Neuronal stem cell (in vitro differentiated cells): ENCODE measurements at regions not wholly inside any gene's neighbourhood (a gene's known extent, or its start where the extent isn't known, plus 50 kb on each side); places are given as distances from the start of the nearest gene placed in this dataset.

ENCODE experiments used
- DNase-seq: peaks from one replicate; pipeline ENCODE4 v3.0.0-alpha.2; 2013; ENCODE audit warnings: low spot score
- H2AFZ ChIP-seq: one replicate; pipeline ENCODE4 v1.6.1; 2013; ENCODE audit warnings: mild to moderate bottlenecking, low read length, inconsistent platforms
- H2AK5ac ChIP-seq: 2 replicates; pipeline ENCODE4 v1.6.1; 2013; ENCODE audit warnings: low read depth, mild to moderate bottlenecking, inconsistent platforms, low read length, moderate library complexity, mixed read lengths
- H2BK120ac ChIP-seq: 2 replicates; pipeline ENCODE4 v1.6.1; 2013; ENCODE audit warnings: low read depth, mild to moderate bottlenecking, inconsistent platforms, low read length, moderate library complexity, mixed read lengths
- H2BK12ac ChIP-seq: one replicate; pipeline ENCODE4 v1.6.1; 2013; ENCODE audit warnings: low read length, inconsistent platforms
- H2BK15ac ChIP-seq: 2 replicates; pipeline ENCODE4 v1.6.1; 2013; ENCODE audit warnings: mild to moderate bottlenecking, low read length, inconsistent platforms, mixed read lengths
- H2BK5ac ChIP-seq: one replicate; pipeline ENCODE4 v1.6.1; 2013; ENCODE audit warnings: inconsistent platforms, mild to moderate bottlenecking, low read length, moderate library complexity
- H3K14ac ChIP-seq: one replicate; pipeline ENCODE4 v1.6.1; 2013; ENCODE audit warnings: low read length, inconsistent platforms
- H3K18ac ChIP-seq: 2 replicates; pipeline ENCODE4 v1.6.1; 2013; ENCODE audit warnings: low read length, inconsistent platforms
- H3K23ac ChIP-seq: 2 replicates; pipeline ENCODE4 v1.6.1; 2013; ENCODE audit warnings: low read depth, mild to moderate bottlenecking, mixed read lengths, low read length, inconsistent platforms; ENCODE audit not compliant: poor library complexity
- H3K27ac ChIP-seq: replicated peaks from 3 replicates; pipeline ENCODE4 v1.5.1; 2013; ENCODE audit warnings: low read length, inconsistent platforms
- H3K27me3 ChIP-seq, 3 experiments: 2 replicates each; pipeline ENCODE4 v1.6.1; 2013; ENCODE audit warnings: low read length in 3 of 3, mild to moderate bottlenecking in 2 of 3, inconsistent platforms in 1 of 3, low read depth in 1 of 3, mixed read lengths in 1 of 3, moderate library complexity in 1 of 3; ENCODE audit not compliant: control insufficient read depth in 3 of 3, insufficient read depth in 3 of 3
- H3K36me3 ChIP-seq, 2 donors: replicated peaks in 1 of 2; 2 replicates each; pipeline ENCODE4 v1.6.1; 2013; ENCODE audit warnings: low read length in 2 of 2; ENCODE audit not compliant: control insufficient read depth in 2 of 2, insufficient read depth in 2 of 2
- H3K4ac ChIP-seq: 2 replicates; pipeline ENCODE4 v1.6.1; 2013; ENCODE audit warnings: inconsistent platforms, mild to moderate bottlenecking, low read length, moderate library complexity
- H3K4me1 ChIP-seq, 2 donors: 1 replicate in 1 of 2; 2 replicates in 1 of 2; pipeline ENCODE4 v1.6.1; 2013; ENCODE audit warnings: low read length in 2 of 2, low read depth in 1 of 2; ENCODE audit not compliant: control insufficient read depth in 2 of 2, insufficient read depth in 1 of 2
- H3K4me2 ChIP-seq: one replicate; pipeline ENCODE4 v1.6.1; 2013; ENCODE audit warnings: mild to moderate bottlenecking, low read length, inconsistent platforms; ENCODE audit not compliant: insufficient read depth, poor library complexity, severe bottlenecking
- H3K4me3 ChIP-seq, 2 donors: 2 replicates each; pipeline ENCODE4 v1.5.1; 2013; ENCODE audit warnings: low read length in 2 of 2, mild to moderate bottlenecking in 2 of 2, inconsistent platforms in 1 of 2, moderate library complexity in 1 of 2
- H3K79me1 ChIP-seq: one replicate; pipeline ENCODE4 v1.6.1; 2013; ENCODE audit warnings: low read depth, mild to moderate bottlenecking, inconsistent platforms, low read length, moderate library complexity
- H3K9ac ChIP-seq: one replicate; pipeline ENCODE4 v1.6.1; 2013; ENCODE audit warnings: mild to moderate bottlenecking, low read depth, low read length, inconsistent platforms; ENCODE audit not compliant: poor library complexity
- H3K9me3 ChIP-seq, 2 donors: replicated peaks in 1 of 2; 2 replicates each; pipeline versions ENCODE3 to v1.6.1; 2013; ENCODE audit warnings: low read length in 2 of 2, mild to moderate bottlenecking in 2 of 2, inconsistent platforms in 1 of 2, low read depth in 1 of 2, mixed read lengths in 1 of 2, moderate library complexity in 1 of 2; ENCODE audit not compliant: control insufficient read depth in 2 of 2, insufficient read depth in 1 of 2
- H4K8ac ChIP-seq: one replicate; pipeline ENCODE4 v1.6.1; 2013; ENCODE audit warnings: low read depth, mild to moderate bottlenecking, inconsistent platforms, low read length, moderate library complexity
- H4K91ac ChIP-seq: one replicate; pipeline ENCODE4 v1.6.1; 2013; ENCODE audit warnings: low read length, low read depth, mild to moderate bottlenecking, inconsistent platforms; ENCODE audit not compliant: poor library complexity
- WGBS, 2 donors: extraction: QIAGEN DNeasy Blood & Tissue Kit; methylation state at CpG; one replicate each; pipeline ENCODE4 v1.1.7; 2013; ENCODE audit warnings: missing lambda C conversion rate in 2 of 2, mixed read lengths in 1 of 2; ENCODE audit not compliant: insufficient read length in 2 of 2, insufficient replicate concordance in 1 of 2; ENCODE audit errors: extremely low coverage in 2 of 2; 5-methylcytosine and 5-hydroxymethylcytosine counted together

- H4K91ac ChIP-seq, result no peak overlapping the region
- no peak for DNase-seq
These were observed 652.0 kb upstream of the GOLIM4 start for GRCh38 chr3:168747697-168748096.

GRCh38 chr3:168738527-168739325 lies 643.0 kb upstream of the GOLIM4 start:
- H3K4me1 ChIP-seq, result peaks cover 0 to 1% of the 10 kb centered on the region in 2 donors
- no peak overlapping the region for H4K8ac ChIP-seq
- no peak overlapping the region for H2BK5ac ChIP-seq
- H3K4me3 ChIP-seq, result no peak overlapping the region
- no peak overlapping the region for H2BK120ac ChIP-seq
- H4K91ac ChIP-seq, result no peak overlapping the region
- H2AFZ ChIP-seq, result no peak overlapping the region
- WGBS, 2 donors, result no CpG with 5 or more reads among the region's 6 CpGs
- H3K36me3 ChIP-seq, result no peaks in the 10 kb centered on the region
- no peak overlapping the region for H2BK12ac ChIP-seq
- H3K27me3 ChIP-seq, result no peaks in the 10 kb centered on the region
- no peak overlapping the region for H3K14ac ChIP-seq
- no peak overlapping the region for H3K4ac ChIP-seq
- H3K23ac ChIP-seq, result no peak overlapping the region
- DNase-seq, result no peak
- H3K9ac ChIP-seq, result no peak overlapping the region
- H3K4me2 ChIP-seq, result no peak overlapping the region
- no peak overlapping the region for H3K27ac ChIP-seq
- H3K18ac ChIP-seq, result no peak overlapping the region
- no peak overlapping the region for H2AK5ac ChIP-seq
- H3K79me1 ChIP-seq, result no peaks in the 10 kb centered on the region
- H2BK15ac ChIP-seq, result no peak overlapping the region
- peaks cover 0 to 7% of the 10 kb centered on the region in 2 donors for H3K9me3 ChIP-seq

More at GRCh38 chr3:168747697-168748096, 652.0 kb upstream of the GOLIM4 start:
- Histone ChIP-seq H3K18ac (no peak overlapping the region), H2AFZ (no peak overlapping the region), H2BK120ac (no peak overlapping the region), H3K9me3 (no peaks in the 10 kb centered on the region), H3K4me2 (no peak overlapping the region), H3K27me3 (no peaks in the 10 kb centered on the region), H4K8ac (no peak overlapping the region), H2BK12ac (no peak overlapping the region), H2BK15ac (no peak overlapping the region), H2BK5ac (no peak overlapping the region), H3K4me1 (no peaks in the 10 kb centered on the region), H3K4ac (no peak overlapping the region), H3K36me3 (no peaks in the 10 kb centered on the region), H3K9ac (no peak overlapping the region), H3K4me3 (no peak overlapping the region), H3K27ac (no peak overlapping the region), H3K23ac (no peak overlapping the region), H3K14ac (no peak overlapping the region), H3K79me1 (no peaks in the 10 kb centered on the region), H2AK5ac (no peak overlapping the region)
- WGBS, 2 donors, result no CpG with 5 or more reads among the region's 3 CpGs

GRCh38 chr3:168736202-168736601 lies 640.5 kb upstream of the GOLIM4 start:
- no peak overlapping the region for H2BK15ac ChIP-seq
- H3K4me3 ChIP-seq, result no peak overlapping the region
- H3K4ac ChIP-seq, result no peak overlapping the region
- no peak overlapping the region for H4K91ac ChIP-seq
- no CpG with 5 or more reads among the region's 2 CpGs for WGBS, 2 donors
- peaks cover 0 to 1% of the 10 kb centered on the region in 2 donors for H3K4me1 ChIP-seq
- H3K27me3 ChIP-seq, result no peaks in the 10 kb centered on the region
- no peak overlapping the region for H2AFZ ChIP-seq
- no peak overlapping the region for H3K18ac ChIP-seq
- no peaks in the 10 kb centered on the region for H3K79me1 ChIP-seq
- no peak overlapping the region for H2AK5ac ChIP-seq
- no peak overlapping the region for H2BK120ac ChIP-seq
- no peak overlapping the region for H4K8ac ChIP-seq
- no peak overlapping the region for H3K23ac ChIP-seq
- H3K27ac ChIP-seq, result no peak overlapping the region
- H2BK5ac ChIP-seq, result no peak overlapping the region
- no peak for DNase-seq
- no peak overlapping the region for H3K4me2 ChIP-seq
- H3K14ac ChIP-seq, result no peak overlapping the region
- H3K36me3 ChIP-seq, result no peaks in the 10 kb centered on the region
- no peak overlapping the region for H3K9ac ChIP-seq
- H3K9me3 ChIP-seq, result peaks cover 0 to 7% of the 10 kb centered on the region in 2 donors
- H2BK12ac ChIP-seq, result no peak overlapping the region

- Histone ChIP-seq H3K18ac (no peak overlapping the region), H3K4ac (no peak overlapping the region), H3K9me3 (peaks cover 2 to 13% of the 10 kb centered on the region in 2 donors), H3K4me2 (no peak overlapping the region), H2BK15ac (no peak overlapping the region), H3K4me3 (no peak overlapping the region), H4K91ac (no peak overlapping the region), H2AK5ac (no peak overlapping the region), H3K36me3 (peaks cover 0 to 7% of the 10 kb centered on the region in 2 donors), H2BK5ac (no peak overlapping the region), H3K27ac (no peak overlapping the region), H3K14ac (no peak overlapping the region), H3K9ac (no peak overlapping the region), H2BK12ac (no peak overlapping the region), H3K4me1 (no peaks in the 10 kb centered on the region), H4K8ac (no peak overlapping the region), H2AFZ (no peak overlapping the region), H2BK120ac (no peak overlapping the region), H3K23ac (no peak overlapping the region), H3K27me3 (no peaks in the 10 kb centered on the region), H3K79me1 (peaks cover 2% of the 10 kb centered on the region)
- DNase-seq, result no peak
- WGBS, 2 donors, result no CpG with 5 or more reads among the region's 3 CpGs
These were observed 634.3 kb upstream of the GOLIM4 start for GRCh38 chr3:168730073-168730472.
